ENCODE measurements at regions not wholly inside any gene's neighbourhood (a gene's known extent, or its start where the extent isn't known, plus 50 kb on each side); places are given as distances from the start of the nearest gene placed in this dataset.

GRCh38 chr18:33900638-33901037 lies 322.6 kb downstream of the ASXL3 start:
- TF ChIP-seq POLR2A (IDR thresholded peaks at IDR 0.05; ENCODE audit: low read depth, low read length) (no peak), TAF1 (IDR thresholded peaks at IDR 0.05; ENCODE audit: borderline replicate concordance, low read depth, low read length) (no peak)
